ENCODE measurements at regions not wholly inside any gene's neighbourhood (a gene's known extent, or its start where the extent isn't known, plus 50 kb on each side); places are given as distances from the start of the nearest gene placed in this dataset.

DNA sequence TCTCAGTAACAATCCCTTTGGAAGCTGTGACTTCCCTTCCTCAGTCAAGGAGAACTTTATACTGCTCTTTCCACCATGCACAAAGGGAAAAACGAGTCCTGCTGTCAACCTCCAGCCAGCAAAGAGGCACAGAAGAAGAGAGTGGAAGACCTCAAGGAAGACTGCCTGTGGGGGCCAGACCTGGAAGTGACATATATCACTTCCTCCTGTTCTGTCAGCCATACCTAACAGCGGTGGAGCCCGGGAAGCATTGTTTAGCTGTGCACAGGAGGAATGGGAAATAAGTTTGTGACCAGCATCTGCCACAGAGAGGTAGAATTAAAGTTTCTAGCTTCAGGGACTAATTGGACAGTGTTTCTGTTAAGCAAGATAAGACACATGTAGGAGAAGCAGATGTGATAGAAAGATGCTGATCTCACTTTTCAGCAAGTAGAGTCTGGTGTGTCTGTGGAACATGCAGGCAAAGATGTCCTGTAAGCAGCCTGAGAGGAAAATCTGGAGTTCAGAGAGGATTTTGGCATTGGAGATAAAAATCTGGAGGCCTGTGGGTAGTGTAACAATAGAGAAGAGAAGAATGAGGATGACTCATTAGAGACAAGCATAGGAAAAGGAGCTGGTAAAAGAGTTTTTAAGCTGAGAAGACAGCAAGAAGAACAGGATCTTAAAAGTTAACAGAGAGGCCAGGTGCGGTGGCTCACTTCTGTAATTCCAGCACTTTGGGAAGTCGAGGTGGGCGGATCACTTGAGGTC lies 141.6 kb upstream of the CPSF6 start:
- no peak for FAIRE-seq

DNA sequence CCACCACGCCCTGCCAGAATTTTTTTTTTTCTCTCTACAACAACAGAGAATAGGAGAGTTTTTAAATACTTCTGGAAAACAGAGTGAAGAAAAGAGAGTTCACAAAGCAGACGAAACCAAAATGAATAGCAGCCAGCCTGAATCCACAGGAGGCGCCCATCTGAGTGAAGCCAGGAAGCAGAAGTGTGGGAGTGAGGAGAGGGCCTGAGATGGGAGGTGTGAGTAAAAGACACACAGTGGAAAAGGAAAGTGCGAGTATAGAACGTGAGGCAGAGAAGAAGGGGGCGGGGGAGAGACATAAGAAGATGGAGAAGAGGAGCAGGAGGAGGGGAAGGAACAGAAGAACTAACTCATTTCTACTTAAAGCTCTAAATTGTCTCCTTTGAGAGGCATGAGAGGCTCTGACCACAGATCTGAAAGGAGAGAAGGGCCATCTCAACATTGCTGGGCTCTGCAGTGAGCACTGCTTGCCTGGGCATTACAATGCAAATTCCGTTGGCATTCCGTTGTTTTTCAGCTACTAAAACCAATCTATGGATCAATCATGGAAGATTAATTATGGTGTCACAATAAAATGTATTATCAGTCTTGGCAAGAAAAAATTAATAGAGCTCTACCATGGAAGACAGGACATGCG lies 140.1 kb upstream of the CPSF6 start:
- FAIRE-seq, result no peak

DNA sequence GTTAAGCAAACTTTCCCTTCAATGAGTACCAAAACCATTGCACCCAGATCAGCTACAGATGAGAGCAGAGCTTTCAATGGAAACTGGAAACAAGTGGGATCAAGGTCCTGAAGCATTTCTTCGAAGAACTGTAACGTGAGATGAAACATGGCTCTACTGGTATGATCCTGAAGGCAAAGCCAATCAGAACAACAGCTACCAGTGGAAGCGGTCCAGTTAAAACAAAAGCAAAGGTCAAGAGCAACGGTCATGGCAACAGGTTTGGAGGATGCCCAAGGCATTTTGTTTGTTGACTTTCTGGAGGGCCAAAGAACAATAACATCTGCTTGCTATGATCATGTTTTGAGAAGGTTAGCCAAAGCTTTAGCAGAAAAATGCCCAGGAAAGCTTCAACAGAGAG lies 137.9 kb upstream of the CPSF6 start:
- no peak for FAIRE-seq

DNA sequence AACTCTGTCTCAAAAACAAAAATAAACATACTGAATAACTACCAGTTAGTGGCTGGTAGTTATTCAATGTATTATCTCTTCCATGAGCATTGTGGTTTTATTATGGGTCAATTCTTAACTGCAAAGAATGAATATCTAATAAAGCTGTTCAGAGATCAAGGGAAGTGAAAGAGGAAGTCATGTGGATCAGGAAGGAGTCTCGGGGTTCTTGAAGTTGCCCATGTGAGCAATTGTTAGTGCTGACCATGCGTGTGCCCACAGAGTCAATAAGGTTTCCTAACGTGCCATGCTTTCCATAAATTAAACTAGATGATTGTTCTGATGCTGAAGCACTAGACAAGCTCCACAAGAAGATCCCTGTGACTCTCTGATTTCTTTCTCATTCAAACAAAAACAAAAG lies 136.5 kb upstream of the CPSF6 start:
- no peak for FAIRE-seq

DNA sequence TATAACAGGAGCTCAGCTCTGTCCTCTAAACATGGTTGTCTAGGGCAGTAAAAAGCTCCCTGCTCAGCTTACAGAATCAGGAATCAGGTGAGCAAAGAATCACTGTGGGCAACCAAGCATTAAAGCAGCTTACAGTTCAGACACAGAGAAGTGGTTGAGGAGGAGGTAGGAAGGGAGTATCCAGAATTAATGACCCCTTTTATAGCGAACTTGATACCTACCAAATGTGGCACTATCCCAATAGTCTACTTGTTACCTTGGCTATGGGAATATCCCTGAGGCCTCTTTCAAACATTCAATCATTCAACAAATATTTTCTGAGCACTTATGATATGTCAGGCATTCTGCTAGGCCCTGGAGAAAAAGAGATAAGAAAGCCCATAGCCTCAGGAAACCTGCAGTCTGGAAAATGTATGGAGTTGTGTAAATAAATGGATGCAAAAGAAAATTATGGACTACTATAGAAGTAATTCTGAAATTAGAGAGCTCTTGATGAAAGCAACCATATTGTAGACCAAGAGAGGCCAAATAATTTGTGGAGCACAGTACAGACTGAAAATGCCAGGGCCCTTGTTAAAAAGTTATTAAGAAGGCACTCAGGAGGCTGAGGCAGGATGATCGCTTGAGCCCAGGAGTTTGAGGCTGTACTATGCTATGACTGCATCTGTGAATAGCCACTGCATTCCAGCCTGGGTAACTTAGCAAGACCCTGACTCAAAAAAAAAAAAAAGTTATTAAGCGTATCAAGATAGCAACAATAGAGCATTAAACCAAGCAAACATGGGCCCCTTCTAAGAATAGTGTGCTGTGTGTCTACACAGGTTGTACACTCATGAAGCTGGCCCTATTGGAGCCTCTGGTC lies 134.0 kb upstream of the CPSF6 start:
- no peak for FAIRE-seq

DNA sequence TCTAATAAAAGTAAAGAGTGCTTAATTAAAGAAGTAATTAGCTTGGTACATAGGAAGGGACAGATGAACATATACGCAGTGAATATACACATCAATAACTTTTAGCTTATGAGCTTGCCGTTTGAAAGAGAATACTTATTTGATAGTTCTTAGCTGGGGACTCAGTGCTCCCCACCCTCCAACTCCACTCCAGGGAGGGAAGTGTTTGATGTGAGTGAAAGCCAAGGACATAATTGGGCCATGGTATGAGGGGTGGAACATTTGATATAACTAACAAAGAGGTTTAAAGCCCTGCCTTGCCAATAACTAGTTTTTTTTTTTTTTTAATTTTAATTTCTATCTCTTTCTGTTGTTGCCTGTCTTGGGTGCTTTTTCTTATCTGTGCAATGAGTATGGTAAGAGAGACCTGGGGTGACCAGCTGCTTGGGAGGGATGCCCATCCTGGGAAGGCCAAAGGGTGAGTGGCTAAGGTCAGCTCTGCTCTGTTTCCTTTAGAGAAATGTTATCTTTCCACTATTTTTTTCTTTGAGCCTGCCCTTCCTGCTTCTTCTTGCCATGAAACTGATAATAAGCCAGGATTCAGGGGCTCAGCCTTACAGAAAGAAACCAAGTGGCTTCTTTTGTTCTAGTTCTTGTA lies 132.8 kb upstream of the CPSF6 start:
- FAIRE-seq, result no peak

DNA sequence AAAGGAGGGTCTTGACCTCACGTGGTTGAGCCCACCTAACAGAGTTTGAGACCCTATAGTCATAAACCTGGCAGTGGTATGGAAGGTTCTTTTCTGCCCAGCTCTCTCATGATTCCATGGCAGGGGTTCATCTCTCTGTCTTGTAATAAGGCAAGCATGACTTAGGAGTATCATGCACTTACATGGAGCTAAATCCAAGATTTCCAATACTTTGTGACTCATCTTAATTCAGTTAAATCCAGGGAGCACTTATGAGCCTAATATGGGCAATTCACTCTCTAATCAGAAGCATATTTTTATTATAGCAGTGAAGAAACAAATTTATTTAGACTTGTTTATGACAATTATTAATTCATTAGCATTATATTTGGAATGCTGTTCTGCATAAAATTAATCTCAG lies 131.8 kb upstream of the CPSF6 start:
- FAIRE-seq, result no peak

DNA sequence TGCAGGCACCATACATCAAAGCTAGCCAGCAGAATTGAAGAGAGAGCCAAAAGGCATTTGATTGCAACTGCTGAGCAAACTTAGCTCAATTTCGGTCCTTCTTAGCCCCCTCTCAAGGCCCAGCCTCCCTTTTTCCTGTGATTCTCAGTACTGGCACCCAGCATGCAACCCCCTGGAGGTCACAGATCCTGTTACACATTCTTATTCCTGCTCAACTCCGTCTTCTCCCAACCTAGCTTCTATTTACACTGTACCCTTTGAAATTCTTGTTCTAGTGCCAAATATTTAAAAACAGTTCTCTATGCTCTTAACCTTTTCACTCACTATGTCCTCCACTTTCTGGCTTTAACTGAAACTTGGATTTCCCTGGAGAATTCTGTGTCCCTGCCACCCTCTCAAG lies 131.3 kb upstream of the CPSF6 start:
- FAIRE-seq, result no peak

DNA sequence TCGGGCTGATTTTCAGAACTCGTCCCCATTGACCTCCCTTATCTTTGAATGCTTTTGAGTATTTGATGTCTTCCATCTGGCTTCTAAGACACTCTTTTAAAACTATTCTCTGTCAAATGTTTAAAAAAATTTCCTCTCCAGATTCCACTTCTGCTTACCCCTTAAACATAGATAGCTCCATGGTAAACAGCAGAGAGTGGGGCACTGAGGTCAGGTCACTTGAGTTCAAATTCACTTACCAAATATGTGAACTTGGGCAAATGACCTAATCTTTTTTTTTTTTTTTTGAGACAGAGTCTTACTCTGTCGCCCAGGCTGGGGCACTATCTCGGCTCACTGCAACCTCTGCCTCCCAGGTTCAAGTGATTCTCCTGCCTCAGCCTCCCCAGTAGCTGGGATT lies 126.8 kb upstream of the CPSF6 start:
- FAIRE-seq, result no peak

DNA sequence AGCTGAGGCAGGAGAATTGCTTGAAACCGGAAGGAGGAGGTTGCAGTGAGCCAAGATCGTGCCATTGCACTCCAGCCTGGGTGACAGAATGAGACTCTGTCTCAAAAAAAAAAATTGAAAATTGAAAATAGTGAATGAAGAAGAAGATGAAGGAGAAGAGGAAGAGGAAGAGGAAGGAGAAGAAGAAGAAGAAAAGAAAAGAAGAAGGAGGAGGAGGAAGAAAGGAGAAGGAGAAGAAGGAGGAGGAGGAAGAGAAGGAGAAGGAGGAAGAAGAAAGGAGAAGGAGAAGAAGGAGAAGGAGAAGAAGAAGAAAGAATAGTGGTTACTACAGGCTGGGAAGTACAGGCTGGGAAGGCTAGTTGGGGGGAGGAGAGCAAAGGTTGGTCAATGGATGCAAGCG lies 124.3 kb upstream of the CPSF6 start:
- no peak for FAIRE-seq

DNA sequence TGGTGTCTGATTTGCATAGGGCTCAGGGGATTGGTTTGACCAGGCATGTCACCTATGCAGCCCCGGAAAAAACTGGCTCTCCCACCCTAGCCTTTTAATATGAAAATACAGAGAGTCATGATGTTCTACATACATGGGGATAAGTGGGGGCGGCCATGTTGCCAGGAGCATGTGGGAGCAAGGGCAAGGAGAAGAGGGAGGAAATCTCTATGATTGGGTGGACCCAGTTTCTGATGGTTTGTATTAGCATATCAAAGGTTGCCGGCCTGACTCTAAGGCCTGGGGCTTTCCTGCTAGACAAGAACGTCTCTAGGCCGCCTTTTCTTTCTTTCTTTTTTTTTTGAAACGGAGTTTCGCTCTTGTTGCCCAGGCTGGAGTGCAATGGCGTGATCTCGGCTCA lies 123.4 kb upstream of the CPSF6 start:
- FAIRE-seq, result no peak

DNA sequence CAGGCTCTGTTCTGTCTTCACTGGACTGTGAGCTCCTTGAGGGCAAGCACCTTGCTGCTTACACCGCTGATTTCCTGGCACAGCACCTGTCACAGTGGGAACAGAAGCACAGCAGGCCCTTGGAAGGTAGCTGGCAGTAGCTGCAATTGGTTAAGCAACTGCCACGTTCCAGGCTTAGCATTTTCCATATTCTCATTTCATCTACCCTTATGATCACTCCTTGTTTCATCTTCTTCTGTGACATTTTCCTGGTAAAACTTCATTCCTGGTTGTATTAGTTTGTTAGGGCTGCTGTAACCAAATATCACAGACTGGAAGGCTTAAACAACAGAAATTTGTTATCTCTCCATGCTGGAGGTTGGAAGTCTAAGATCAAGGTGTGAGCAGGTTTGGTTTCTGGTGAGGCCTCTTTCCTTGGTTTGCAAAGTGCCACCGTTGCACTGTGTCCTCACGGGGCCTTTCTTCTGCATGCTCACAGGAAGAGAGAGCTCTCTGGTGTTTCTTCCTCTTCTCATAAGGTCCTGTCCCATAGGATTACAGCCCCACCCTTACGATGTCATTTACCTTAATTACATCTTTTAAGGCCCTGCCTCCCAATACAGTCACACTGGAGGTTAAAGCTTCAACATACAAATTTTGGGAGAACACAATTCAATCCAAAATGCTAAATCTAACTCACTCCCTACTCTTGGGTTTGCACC lies 121.7 kb upstream of the CPSF6 start:
- FAIRE-seq, result no peak

DNA sequence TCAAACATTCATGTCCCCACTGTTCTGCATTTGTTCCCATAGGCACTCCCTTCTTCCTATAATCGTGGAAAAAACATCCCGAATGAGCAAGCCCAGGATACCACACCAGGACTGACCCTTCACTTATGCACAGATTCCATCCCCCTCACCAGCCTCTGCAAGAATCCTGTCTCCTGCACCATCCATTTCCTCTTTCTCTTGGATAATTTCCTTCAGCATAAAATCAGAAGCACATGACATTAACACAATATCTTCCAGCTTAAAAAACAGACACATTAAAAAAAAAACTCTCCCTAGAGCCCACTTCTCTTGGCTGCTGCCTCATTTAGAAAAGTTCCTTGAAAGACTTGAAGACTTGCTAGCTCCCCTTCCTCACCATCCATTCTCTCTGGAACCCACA lies 120.9 kb upstream of the CPSF6 start:
- no peak for FAIRE-seq

DNA sequence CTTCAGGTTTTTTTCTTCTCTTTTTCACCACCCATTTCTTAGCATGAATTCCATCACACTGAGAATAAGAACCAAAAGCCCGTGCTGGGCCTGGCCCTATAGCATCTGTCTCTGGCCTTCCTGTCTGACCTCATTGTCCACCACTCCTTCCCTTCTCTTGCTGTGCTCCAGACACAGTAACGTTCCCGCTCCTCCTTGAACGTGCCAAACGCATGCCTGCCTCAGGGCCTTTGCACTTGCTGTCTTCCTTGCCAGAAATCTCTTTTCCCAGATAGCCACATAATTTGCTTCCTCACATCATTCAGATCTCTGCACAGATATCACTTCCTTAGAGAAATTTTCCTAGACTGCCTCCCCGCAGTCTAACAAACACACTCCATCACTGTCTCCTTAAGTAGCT lies 119.6 kb upstream of the CPSF6 start:
- no peak for FAIRE-seq

DNA sequence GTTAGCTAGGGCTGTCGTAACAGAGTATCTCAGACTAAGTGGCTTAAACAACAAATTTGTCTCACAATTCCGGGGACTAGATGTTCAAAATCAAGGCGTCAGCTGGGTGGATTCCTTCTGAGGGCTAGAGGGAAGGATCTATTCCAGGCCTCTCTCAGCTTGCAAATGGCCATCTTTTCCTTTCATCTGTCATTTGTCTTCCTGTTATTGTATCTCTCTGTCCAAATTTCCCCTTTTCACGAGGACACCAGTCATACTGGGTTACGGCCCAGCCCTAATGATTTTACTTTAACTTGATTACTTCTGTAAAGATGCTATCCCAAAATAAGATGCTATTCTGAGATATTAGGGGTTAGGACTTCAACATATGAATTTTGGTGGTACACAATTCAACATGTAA lies 119.0 kb upstream of the CPSF6 start:
- FAIRE-seq, result no peak

DNA sequence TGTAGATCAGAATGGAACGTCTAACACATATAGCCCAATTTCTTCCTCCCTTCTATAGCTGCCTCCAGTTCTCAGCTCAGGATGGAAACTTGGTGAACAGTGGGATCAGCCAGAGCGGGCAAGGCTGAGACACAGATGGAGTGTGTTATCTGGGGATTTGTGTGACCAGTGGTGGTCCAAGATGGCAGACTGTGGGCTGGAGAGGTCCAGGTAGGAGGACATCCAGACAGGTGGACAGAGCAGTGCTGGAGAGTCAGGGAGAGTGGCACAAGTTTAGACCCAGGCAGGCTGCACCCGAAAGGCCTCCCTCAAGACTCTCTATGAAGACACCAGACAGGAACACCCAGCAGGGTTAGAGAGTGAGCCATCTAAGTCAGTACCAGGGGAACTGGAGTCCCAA lies 116.1 kb upstream of the CPSF6 start:
- FAIRE-seq, result no peak

DNA sequence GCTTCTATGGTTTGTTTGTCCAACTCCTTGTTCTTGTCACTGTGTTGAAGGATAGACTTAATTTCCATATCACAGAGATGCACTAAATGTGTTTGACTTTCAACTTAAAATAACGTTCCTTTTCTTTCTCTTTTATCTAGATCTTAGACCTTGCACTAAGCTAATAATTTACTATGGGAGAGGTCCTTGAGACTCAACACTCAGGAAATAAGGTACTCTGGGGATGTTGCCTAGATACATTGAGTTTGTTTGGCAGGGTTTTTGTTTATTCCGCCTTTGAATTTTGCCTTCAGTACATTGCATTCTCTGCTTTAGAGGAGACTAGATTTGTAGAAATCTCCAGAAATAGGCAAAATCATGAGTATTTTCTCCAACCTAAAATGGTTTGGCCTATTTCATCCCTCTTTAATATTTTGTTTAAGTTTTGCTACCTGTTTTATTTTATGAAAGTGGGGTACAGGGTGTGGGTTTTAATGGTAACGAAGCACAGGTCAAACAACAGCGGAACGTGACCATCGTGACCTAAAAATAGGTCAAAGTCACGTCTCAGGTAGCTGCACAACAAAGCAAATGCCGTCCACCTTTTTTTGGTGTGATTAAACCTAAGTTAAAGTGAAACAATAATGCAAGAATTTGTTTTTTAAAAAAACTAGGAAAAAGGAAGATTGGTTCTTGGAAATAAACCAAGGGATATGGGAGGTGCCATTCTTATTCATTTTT lies 115.3 kb upstream of the CPSF6 start:
- FAIRE-seq, result peak; percentile 27

DNA sequence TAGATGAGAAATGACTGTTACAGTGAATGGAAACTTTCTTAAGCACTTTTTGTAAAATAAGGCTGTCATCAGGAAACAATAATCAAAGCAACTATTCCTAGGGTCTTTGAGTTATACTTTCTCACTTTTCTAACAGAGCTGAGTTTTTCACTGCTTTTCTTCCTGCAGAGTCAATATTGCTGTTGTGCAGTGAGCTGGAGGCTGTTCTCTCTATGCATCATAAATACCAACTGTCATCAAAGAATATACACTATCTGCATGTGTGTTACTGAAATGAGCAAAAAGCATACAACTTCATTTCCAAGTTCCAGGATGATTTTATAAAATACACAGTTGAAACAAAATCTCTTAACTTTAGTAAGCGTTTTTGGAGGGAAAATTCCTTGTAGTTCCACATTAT lies 110.4 kb upstream of the CPSF6 start:
- FAIRE-seq, result no peak

DNA sequence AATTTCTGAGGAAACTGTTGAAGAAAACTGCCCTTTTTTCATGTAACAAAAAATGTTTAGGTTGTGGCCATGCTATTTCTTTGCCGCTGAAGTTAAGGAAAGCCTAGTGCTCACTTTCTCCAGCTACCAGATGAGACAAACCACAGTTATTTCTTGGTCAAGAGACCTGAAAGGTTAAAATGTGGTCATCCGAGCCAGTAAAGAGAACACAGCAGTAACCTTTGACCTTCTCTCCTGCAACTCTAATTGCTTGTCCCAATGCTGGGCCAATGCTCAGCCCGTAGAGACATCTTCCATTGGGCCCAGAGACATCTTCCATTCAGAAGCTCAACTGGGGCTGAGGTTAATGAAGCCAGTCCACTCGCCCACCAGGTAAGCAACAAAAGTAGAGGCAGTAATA lies 109.8 kb upstream of the CPSF6 start:
- no peak for FAIRE-seq

DNA sequence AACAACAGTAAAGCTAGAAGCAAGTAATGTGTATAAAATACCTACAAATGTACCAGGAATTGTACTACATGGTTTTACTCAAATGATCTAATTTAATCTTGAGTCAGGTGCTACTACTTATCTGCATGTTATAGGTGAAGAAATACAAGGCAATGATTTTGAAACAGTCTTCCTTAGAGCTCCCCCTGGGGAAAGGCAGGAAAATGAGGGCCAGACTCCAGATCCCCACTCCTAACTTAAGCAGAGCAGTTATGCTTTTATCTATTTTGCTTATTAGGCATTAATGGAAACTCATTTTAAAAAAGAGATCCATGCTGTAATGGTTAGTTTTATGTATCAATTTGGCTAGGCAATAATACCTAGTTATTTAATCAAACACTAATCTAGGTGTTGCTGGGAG lies 109.3 kb upstream of the CPSF6 start:
- no peak for FAIRE-seq

DNA sequence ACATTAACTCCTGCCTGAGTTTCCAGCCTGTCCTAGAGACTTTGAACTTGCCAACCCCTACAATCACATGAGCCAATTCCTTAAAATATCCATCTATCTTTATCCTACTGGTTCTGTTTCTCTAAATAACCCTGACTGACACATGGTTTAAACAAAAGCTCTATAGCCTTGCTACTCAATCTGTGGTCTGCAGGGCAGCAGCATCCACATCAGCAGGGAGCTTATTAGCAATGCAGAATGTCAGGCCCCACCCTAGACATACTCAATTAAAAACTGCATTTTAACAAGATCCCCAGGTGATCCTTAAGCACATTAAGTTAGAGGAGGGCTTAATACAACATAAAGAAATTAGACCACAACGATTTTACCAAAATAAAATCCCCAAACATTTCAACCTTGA lies 108.3 kb upstream of the CPSF6 start:
- FAIRE-seq, result no peak

DNA sequence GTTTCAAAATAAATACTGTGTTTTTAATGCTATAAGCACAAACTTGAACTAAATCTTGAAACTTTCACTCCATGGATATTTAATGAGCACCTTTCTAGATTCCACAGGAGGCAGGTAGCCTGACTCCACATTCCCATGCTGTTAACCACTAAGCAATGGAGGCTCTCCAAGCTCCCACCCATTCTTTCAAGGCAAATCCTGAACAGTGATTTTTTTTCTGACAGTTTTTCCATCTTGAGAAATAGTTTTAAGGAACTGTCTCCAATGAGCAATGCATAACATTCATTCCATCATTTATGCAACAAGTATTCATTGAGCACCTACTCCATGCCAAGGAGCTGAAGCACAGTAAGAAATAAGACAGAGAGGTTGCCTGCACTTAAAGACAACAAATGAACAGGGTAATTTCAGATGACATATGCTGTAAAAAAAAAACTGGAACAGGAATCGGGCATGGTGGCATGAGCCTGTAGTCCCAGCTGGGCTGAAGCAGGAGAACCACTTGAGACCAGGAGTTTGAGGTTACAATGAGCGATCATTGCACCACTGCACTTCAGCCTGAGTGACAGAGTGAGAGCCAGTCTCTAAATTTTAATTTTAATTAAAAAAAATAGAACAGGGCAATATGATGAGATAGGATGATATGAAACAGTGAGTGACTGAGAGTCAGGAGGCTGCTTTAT lies 102.3 kb upstream of the CPSF6 start:
- no peak for FAIRE-seq
